ENCODE measurements at regions not wholly inside any gene's neighbourhood (a gene's known extent, or its start where the extent isn't known, plus 50 kb on each side); places are given as distances from the start of the nearest gene placed in this dataset.

- no peaks in the 10 kb centered on the region for H3K9me3 ChIP-seq
- CTCF ChIA-PET, result no interaction called here
- Mint-ChIP-seq H3K9me3 (ENCODE audit: unreplicated experiment) (no peaks in the 10 kb centered on the region), H3K27me3 (ENCODE audit: insufficient read depth, unreplicated experiment) (no peaks in the 10 kb centered on the region), H3K27ac (ENCODE audit: unreplicated experiment) (no peak overlapping the region), H3K4me1 (ENCODE audit: low read depth, unreplicated experiment) (no peaks in the 10 kb centered on the region), H3K36me3 (ENCODE audit: insufficient read depth, unreplicated experiment) (peaks cover 6% of the 10 kb centered on the region), H3K4me3 (ENCODE audit: unreplicated experiment) (no peak overlapping the region)
- H3K36me3 ChIP-seq (ENCODE audit: control insufficient read depth, insufficient read depth, low read length), result no peaks in the 10 kb centered on the region
- no TSS peak for BruUV-seq (replicated peaks)
- POLR2A ChIA-PET, result no interaction called here
- intact Hi-C loops (cut with micrococcal nuclease; ENCODE audit: unreplicated experiment), result loop anchor here (10.0 kb wide), 1 partner anchor 158 kb away; no protein-coding TSS in a partner anchor
- H3K4me1 ChIP-seq, result peaks cover 13% of the 10 kb centered on the region
- no peaks in the 10 kb centered on the region for H3K27me3 ChIP-seq (replicated peaks; ENCODE audit: control insufficient read depth, insufficient read depth, low read length)
- TF ChIP-seq CTCF (IDR thresholded peaks at IDR 0.05; ENCODE audit: insufficient read depth in 1 of 2, low read depth in 1 of 2, low read length in 1 of 2, severe bottlenecking in 1 of 2, unreplicated experiment in 1 of 2), result no peak
- H3K4me3 ChIP-seq (ENCODE audit: low read depth, low read length), result no peak overlapping the region
- DNase-seq, result no peak
Observed at GRCh38 chrX:39972340-39972739, 125.4 kb downstream of the BCOR start.

- no peaks in the 10 kb centered on the region for H3K4me1 Mint-ChIP-seq (ENCODE audit: low read depth, unreplicated experiment)
- no peak overlapping the region for H3K4me3 ChIP-seq (ENCODE audit: low read depth, low read length)
- no peak for TF ChIP-seq CTCF (IDR thresholded peaks at IDR 0.05; ENCODE audit: insufficient read depth in 1 of 2, low read depth in 1 of 2, low read length in 1 of 2, severe bottlenecking in 1 of 2, unreplicated experiment in 1 of 2)
- H3K27me3 Mint-ChIP-seq (ENCODE audit: insufficient read depth, unreplicated experiment), result no peaks in the 10 kb centered on the region
- no peaks in the 10 kb centered on the region for H3K9me3 ChIP-seq
- H3K9me3 Mint-ChIP-seq (ENCODE audit: unreplicated experiment), result no peaks in the 10 kb centered on the region
- intact Hi-C loops (cut with micrococcal nuclease; ENCODE audit: unreplicated experiment), result loop anchor here (10.0 kb wide), 1 partner anchor 159 kb away; no protein-coding TSS in a partner anchor
- H3K36me3 Mint-ChIP-seq (ENCODE audit: insufficient read depth, unreplicated experiment), result no peaks in the 10 kb centered on the region
- ChIA-PET CTCF (no interaction called here), POLR2A (no interaction called here)
- H3K36me3 ChIP-seq (ENCODE audit: control insufficient read depth, insufficient read depth, low read length), result no peaks in the 10 kb centered on the region
- peaks cover 13% of the 10 kb centered on the region for H3K4me1 ChIP-seq
- no peak overlapping the region for H3K4me3 Mint-ChIP-seq (ENCODE audit: unreplicated experiment)
- no peak overlapping the region for H3K27ac Mint-ChIP-seq (ENCODE audit: unreplicated experiment)
- no peaks in the 10 kb centered on the region for H3K27me3 ChIP-seq (replicated peaks; ENCODE audit: control insufficient read depth, insufficient read depth, low read length)
- no TSS peak for BruUV-seq (replicated peaks)
- DNase-seq, result no peak
Observed at GRCh38 chrX:39973810-39974209, 123.9 kb downstream of the BCOR start.

DNA sequence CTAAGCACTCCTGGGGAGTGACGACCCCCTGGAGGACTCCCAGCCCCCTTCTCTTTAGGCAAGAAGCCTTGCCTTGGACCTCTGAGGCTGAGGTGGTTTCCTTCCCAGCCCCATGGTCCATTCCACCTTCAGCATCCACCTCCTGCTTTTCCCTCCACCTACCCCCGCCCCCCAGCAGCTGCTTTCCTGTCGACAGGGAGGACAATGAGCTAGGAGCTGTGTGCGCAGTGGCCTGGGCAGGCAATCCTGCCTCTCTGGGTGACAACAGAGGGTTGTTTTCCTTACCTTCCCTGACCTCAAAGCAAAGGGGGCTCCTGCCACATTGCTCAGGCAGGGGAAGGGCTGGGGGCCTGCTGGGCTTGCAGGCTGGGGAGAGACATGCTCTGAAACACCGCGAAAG, 123.5 kb downstream of the BCOR start:
- no peaks in the 10 kb centered on the region for H3K36me3 ChIP-seq (ENCODE audit: control insufficient read depth, insufficient read depth, low read length)
- Mint-ChIP-seq H3K27me3 (ENCODE audit: insufficient read depth, unreplicated experiment) (no peaks in the 10 kb centered on the region), H3K4me3 (ENCODE audit: unreplicated experiment) (no peak overlapping the region), H3K36me3 (ENCODE audit: insufficient read depth, unreplicated experiment) (no peaks in the 10 kb centered on the region), H3K4me1 (ENCODE audit: low read depth, unreplicated experiment) (no peaks in the 10 kb centered on the region), H3K9me3 (ENCODE audit: unreplicated experiment) (no peaks in the 10 kb centered on the region), H3K27ac (ENCODE audit: unreplicated experiment) (no peak overlapping the region)
- CTCF ChIA-PET, result interaction anchor here (0.6 to 0.7 kb wide), 2 partner anchors 118 to 129 kb away, joined by 3 to 4 read pairs; no protein-coding TSS in a partner anchor
- POLR2A ChIA-PET, result interaction anchor here (0.6 kb wide), 1 partner anchor 71 kb away, joined by 4 read pairs; no protein-coding TSS in a partner anchor
- H3K9me3 ChIP-seq, result no peaks in the 10 kb centered on the region
- H3K27me3 ChIP-seq (replicated peaks; ENCODE audit: control insufficient read depth, insufficient read depth, low read length), result no peaks in the 10 kb centered on the region
- no TSS peak for BruUV-seq (replicated peaks)
- no peak for DNase-seq
- intact Hi-C loops (cut with micrococcal nuclease; ENCODE audit: unreplicated experiment), result loop anchor here (10.0 kb wide), 1 partner anchor 159 kb away; no protein-coding TSS in a partner anchor
- TF ChIP-seq CTCF (IDR thresholded peaks at IDR 0.05; ENCODE audit: insufficient read depth in 1 of 2, low read depth in 1 of 2, low read length in 1 of 2, severe bottlenecking in 1 of 2, unreplicated experiment in 1 of 2), result no peak
- H3K4me1 ChIP-seq, result peaks cover 13% of the 10 kb centered on the region
- H3K4me3 ChIP-seq (ENCODE audit: low read depth, low read length), result no peak overlapping the region

All from Caco-2 (cell line).